ENCODE measurements at regions not wholly inside any gene's neighbourhood (a gene's known extent, or its start where the extent isn't known, plus 50 kb on each side); places are given as distances from the start of the nearest gene placed in this dataset.

DNA sequence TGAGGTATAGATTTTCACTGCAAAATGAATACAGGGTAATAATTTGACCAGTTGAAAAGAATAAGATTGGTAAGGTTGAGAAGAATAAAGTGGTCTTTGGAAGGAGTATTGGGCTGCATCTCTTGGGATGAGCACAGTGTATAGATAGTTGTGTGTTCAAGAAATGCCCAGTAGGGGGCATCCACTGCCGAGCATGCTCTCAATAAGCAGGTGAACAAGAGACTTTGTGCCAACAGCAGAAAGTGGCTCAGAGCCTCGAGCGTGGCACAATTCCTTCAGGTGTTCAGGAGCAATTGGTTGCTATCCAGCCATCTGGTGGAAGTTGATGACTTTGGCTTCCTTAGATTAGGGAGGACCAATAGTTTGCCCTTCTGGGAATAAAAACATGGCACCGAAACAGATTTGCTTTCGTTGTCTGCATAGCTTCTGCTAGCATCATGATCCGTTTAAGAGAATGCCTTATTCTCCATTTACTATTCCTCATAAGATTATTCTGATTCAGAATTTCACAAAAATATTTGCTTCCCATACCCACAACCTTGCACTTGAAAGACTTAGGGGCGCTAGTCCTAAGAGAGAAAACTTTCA lies 258.1 kb upstream of the NEIL3 start:
- no peak for DNase-seq (ENCODE audit: low read depth in 4 of 6, low spot score in 6 of 6)
- WGBS (ENCODE audit: insufficient coverage), result 71% methylated on average over 6 of the region's 7 CpGs
- H3K4me3 ChIP-seq (ENCODE audit: low read depth, low read length), result no peak overlapping the region

GRCh38 chr4:177052211-177052934 lies 257.3 kb upstream of the NEIL3 start:
- Histone ChIP-seq H3K4me1 (ENCODE audit: control insufficient read depth, insufficient read depth, low read length) (no peaks in the 10 kb centered on the region), H3K27me3 (ENCODE audit: control insufficient read depth, insufficient read depth, low read length) (no peaks in the 10 kb centered on the region), H3K9me3 (ENCODE audit: control insufficient read depth, insufficient read depth, low read length) (no peaks in the 10 kb centered on the region), H3K27ac (ENCODE audit: low read depth, low read length) (no peak overlapping the region), H3K4me3 (ENCODE audit: low read depth, low read length) (no peak overlapping the region), H3K36me3 (ENCODE audit: control insufficient read depth, insufficient read depth, low read length) (no peaks in the 10 kb centered on the region)
- DNase-seq (ENCODE audit: low read depth in 4 of 6, low spot score in 6 of 6), result peak in 1 of 6 donors; percentile 13
- 83% methylated on average over 1 of the region's 4 CpGs for WGBS (ENCODE audit: insufficient coverage)

More for the DNA sequence above, 258.1 kb upstream of the NEIL3 start:
- Histone ChIP-seq H3K27me3 (ENCODE audit: control insufficient read depth, insufficient read depth, low read length) (no peaks in the 10 kb centered on the region), H3K4me1 (ENCODE audit: control insufficient read depth, insufficient read depth, low read length) (no peaks in the 10 kb centered on the region), H3K36me3 (ENCODE audit: control insufficient read depth, insufficient read depth, low read length) (no peaks in the 10 kb centered on the region), H3K27ac (ENCODE audit: low read depth, low read length) (no peak overlapping the region), H3K9me3 (ENCODE audit: control insufficient read depth, insufficient read depth, low read length) (no peaks in the 10 kb centered on the region)

DNA sequence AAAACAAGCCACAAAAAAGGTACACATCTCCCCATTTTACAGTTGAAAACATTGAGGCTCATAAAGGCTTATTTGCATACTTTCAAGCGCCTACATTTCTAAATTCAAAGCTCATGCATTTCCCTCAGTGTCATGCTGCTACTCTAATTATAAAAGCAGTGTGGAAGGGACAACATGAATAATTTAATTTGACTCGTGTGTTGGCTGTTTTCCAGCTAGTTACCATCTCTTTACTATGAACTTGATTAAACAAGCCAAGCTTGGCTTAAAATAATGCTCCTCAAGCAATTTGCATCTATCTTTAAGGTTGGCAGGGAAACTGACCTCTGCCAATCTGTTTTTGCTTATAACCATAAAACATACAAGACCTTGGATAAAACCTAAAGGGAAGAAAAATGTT lies 252.5 kb upstream of the NEIL3 start:
- Histone ChIP-seq H3K9me3 (ENCODE audit: control insufficient read depth, insufficient read depth, low read length) (peaks cover 6% of the 10 kb centered on the region), H3K27me3 (ENCODE audit: control insufficient read depth, insufficient read depth, low read length) (no peaks in the 10 kb centered on the region), H3K4me3 (ENCODE audit: low read depth, low read length) (no peak overlapping the region), H3K36me3 (ENCODE audit: control insufficient read depth, insufficient read depth, low read length) (no peaks in the 10 kb centered on the region), H3K27ac (ENCODE audit: low read depth, low read length) (no peak overlapping the region), H3K4me1 (ENCODE audit: control insufficient read depth, insufficient read depth, low read length) (no peaks in the 10 kb centered on the region)
- peak in 2 of 6 donors; percentile 27 to 62 for DNase-seq (ENCODE audit: low read depth in 4 of 6, low spot score in 6 of 6)
- no CpG with 5 or more reads among the region's 2 CpGs for WGBS (ENCODE audit: insufficient coverage)

DNA sequence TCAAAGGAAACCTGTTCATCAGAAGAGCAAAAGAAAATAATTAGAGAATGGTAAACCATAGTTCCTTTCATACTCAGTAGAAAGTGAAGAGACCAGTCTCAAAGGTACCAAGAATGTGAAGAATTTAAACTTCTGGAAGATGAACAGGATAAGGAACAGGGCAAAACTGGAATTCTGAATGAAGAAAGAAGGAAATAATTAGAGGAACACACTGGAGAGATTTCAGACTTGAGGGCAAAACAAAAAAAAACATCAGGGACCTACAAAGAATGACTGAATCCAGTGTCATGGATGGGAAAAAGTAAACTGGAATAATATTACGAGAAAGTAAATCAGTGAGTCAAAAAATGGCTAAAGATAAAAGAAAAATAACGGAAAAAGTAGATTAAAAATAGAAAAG lies 245.6 kb upstream of the NEIL3 start:
- no peaks in the 10 kb centered on the region for H3K4me1 ChIP-seq (ENCODE audit: control insufficient read depth, insufficient read depth, low read length)
- H3K27me3 ChIP-seq (ENCODE audit: control insufficient read depth, insufficient read depth, low read length), result no peaks in the 10 kb centered on the region
- DNase-seq (ENCODE audit: low read depth in 4 of 6, low spot score in 6 of 6), result no peak
- H3K9me3 ChIP-seq (ENCODE audit: control insufficient read depth, insufficient read depth, low read length), result no peaks in the 10 kb centered on the region
- H3K36me3 ChIP-seq (ENCODE audit: control insufficient read depth, insufficient read depth, low read length), result no peaks in the 10 kb centered on the region
- no peak overlapping the region for H3K27ac ChIP-seq (ENCODE audit: low read depth, low read length)
- no peak overlapping the region for H3K4me3 ChIP-seq (ENCODE audit: low read depth, low read length)
- no CpG with 5 or more reads among the region's 2 CpGs for WGBS (ENCODE audit: insufficient coverage)

DNA sequence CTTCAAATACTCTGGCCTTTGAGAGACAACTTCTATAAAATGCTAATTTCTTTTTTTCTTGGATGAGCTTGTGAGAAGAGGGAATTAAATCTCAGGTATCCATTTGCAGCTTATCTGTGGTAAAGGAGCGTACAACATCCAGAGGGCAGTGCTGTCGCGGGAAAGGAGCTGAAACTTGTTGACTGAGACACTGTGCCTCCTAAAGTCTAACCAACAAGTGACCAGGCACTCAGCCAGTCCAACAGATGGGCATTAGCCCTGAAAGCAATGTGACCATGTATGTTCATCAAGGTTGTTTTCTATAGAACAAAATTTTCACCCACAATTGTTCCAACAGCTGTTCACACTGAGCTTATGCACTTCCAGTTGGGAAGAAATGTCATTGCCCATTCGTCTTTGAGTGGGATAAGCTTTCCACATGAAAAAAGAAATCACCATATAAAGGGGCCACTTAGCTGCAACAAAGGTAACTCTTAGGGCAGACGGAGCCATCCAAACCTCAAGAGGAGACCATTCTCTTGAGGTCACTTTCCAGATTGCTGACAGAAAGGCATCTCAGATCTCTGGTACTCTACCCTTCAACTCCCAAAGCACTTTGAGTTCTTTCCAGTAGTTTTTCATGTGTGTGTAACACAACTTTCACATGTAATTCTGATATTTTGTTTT lies 244.8 kb upstream of the NEIL3 start:
- H3K9me3 ChIP-seq (ENCODE audit: control insufficient read depth, insufficient read depth, low read length), result no peaks in the 10 kb centered on the region
- peak in 1 of 6 donors; percentile 21 for DNase-seq (ENCODE audit: low read depth in 4 of 6, low spot score in 6 of 6)
- 70% methylated on average over 5 of the region's 5 CpGs for WGBS (ENCODE audit: insufficient coverage)
- H3K36me3 ChIP-seq (ENCODE audit: control insufficient read depth, insufficient read depth, low read length), result no peaks in the 10 kb centered on the region
- no peaks in the 10 kb centered on the region for H3K27me3 ChIP-seq (ENCODE audit: control insufficient read depth, insufficient read depth, low read length)
- H3K4me1 ChIP-seq (ENCODE audit: control insufficient read depth, insufficient read depth, low read length), result no peaks in the 10 kb centered on the region
- H3K27ac ChIP-seq (ENCODE audit: low read depth, low read length), result no peak overlapping the region
- no peak overlapping the region for H3K4me3 ChIP-seq (ENCODE audit: low read depth, low read length)

- Histone ChIP-seq H3K9me3 (ENCODE audit: control insufficient read depth, insufficient read depth, low read length) (no peaks in the 10 kb centered on the region), H3K4me3 (ENCODE audit: low read depth, low read length) (no peak overlapping the region), H3K4me1 (ENCODE audit: control insufficient read depth, insufficient read depth, low read length) (no peaks in the 10 kb centered on the region), H3K36me3 (ENCODE audit: control insufficient read depth, insufficient read depth, low read length) (no peaks in the 10 kb centered on the region), H3K27ac (ENCODE audit: low read depth, low read length) (no peak overlapping the region), H3K27me3 (ENCODE audit: control insufficient read depth, insufficient read depth, low read length) (no peaks in the 10 kb centered on the region)
- no CpG with 5 or more reads among the region's 1 CpG for WGBS (ENCODE audit: insufficient coverage)
- no peak for DNase-seq (ENCODE audit: low read depth in 4 of 6, low spot score in 6 of 6)
These were observed 242.9 kb upstream of the NEIL3 start for GRCh38 chr4:177066746-177067145.

- no peaks in the 10 kb centered on the region for H3K4me1 ChIP-seq (ENCODE audit: control insufficient read depth, insufficient read depth, low read length)
- H3K9me3 ChIP-seq (ENCODE audit: control insufficient read depth, insufficient read depth, low read length), result no peaks in the 10 kb centered on the region
- no CpG with 5 or more reads among the region's 2 CpGs for WGBS (ENCODE audit: insufficient coverage)
- H3K36me3 ChIP-seq (ENCODE audit: control insufficient read depth, insufficient read depth, low read length), result no peaks in the 10 kb centered on the region
- H3K27ac ChIP-seq (ENCODE audit: low read depth, low read length), result no peak overlapping the region
- peak in 1 of 6 donors; percentile 18 for DNase-seq (ENCODE audit: low read depth in 4 of 6, low spot score in 6 of 6)
- no peak overlapping the region for H3K4me3 ChIP-seq (ENCODE audit: low read depth, low read length)
- no peaks in the 10 kb centered on the region for H3K27me3 ChIP-seq (ENCODE audit: control insufficient read depth, insufficient read depth, low read length)
These were observed 239.1 kb upstream of the NEIL3 start for GRCh38 chr4:177070533-177071058.

GRCh38 chr4:177077095-177077971 lies 232.3 kb upstream of the NEIL3 start:
- Histone ChIP-seq H3K4me1 (ENCODE audit: control insufficient read depth, insufficient read depth, low read length) (no peaks in the 10 kb centered on the region), H3K27ac (ENCODE audit: low read depth, low read length) (no peak overlapping the region), H3K9me3 (ENCODE audit: control insufficient read depth, insufficient read depth, low read length) (no peaks in the 10 kb centered on the region), H3K36me3 (ENCODE audit: control insufficient read depth, insufficient read depth, low read length) (no peaks in the 10 kb centered on the region), H3K4me3 (ENCODE audit: low read depth, low read length) (no peak overlapping the region), H3K27me3 (ENCODE audit: control insufficient read depth, insufficient read depth, low read length) (no peaks in the 10 kb centered on the region)
- WGBS (ENCODE audit: insufficient coverage), result no CpG with 5 or more reads among the region's 4 CpGs
- DNase-seq (ENCODE audit: low read depth in 4 of 6, low spot score in 6 of 6), result peak in 1 of 6 donors; percentile 18

- Histone ChIP-seq H3K9me3 (ENCODE audit: control insufficient read depth, insufficient read depth, low read length) (no peaks in the 10 kb centered on the region), H3K36me3 (ENCODE audit: control insufficient read depth, insufficient read depth, low read length) (no peaks in the 10 kb centered on the region)
- WGBS (ENCODE audit: insufficient coverage), result no CpG with 5 or more reads among the region's 3 CpGs
These were observed 230.3 kb upstream of the NEIL3 start for GRCh38 chr4:177079327-177079726.

More at GRCh38 chr4:177079327-177079726, 230.3 kb upstream of the NEIL3 start:
- H3K27me3 ChIP-seq (ENCODE audit: control insufficient read depth, insufficient read depth, low read length), result no peaks in the 10 kb centered on the region
- no peak overlapping the region for H3K27ac ChIP-seq (ENCODE audit: low read depth, low read length)
- H3K4me3 ChIP-seq (ENCODE audit: low read depth, low read length), result no peak overlapping the region
- no peak for DNase-seq (ENCODE audit: low read depth in 4 of 6, low spot score in 6 of 6)
- H3K4me1 ChIP-seq (ENCODE audit: control insufficient read depth, insufficient read depth, low read length), result no peaks in the 10 kb centered on the region

Measured in spinal cord (tissue), 9 donors.